AG04449 (cell line): ENCODE measurements at regions not wholly inside any gene's neighbourhood (a gene's known extent, or its start where the extent isn't known, plus 50 kb on each side); places are given as distances from the start of the nearest gene placed in this dataset.
"Not testable (repeated sequence)": the region's sequence is repeated elsewhere in the genome, so short reads cannot be mapped to it uniquely, and the experiment has no call there.

Experiments used
- CTCF ChIA-PET: fragments of 350-600 bp; formaldehyde crosslinking; extraction: SDS; loops from one replicate; lab custom pipeline; 2021; ENCODE audit warnings: antibody characterized with exemption; lab: Yijun Ruan, JAX
- POLR2A ChIA-PET: fragments of 400-600, 350-600 bp; formaldehyde crosslinking; extraction: SDS; loops from one replicate; lab custom pipeline; 2020; ENCODE audit warnings: antibody characterized with exemption, inconsistent platforms; lab: Yijun Ruan, JAX
- DNase-seq: peaks from one replicate; pipeline ENCODE4 v3.0.0-alpha.2; 2010; ENCODE audit warnings: low read depth, low spot score
- H3K4me3 ChIP-seq: 2 replicates; pipeline ENCODE4 v1.5.1; 2011; ENCODE audit warnings: low read depth, mild to moderate bottlenecking, control low read depth, low read length
- TF ChIP-seq, protein P1 (sequence below): IDR thresholded peaks from one replicate; pipeline ENCODE4 v1.5.1; 2011; ENCODE audit warnings: mild to moderate bottlenecking, moderate library complexity, low read length, control low read depth, inconsistent platforms; ENCODE audit not compliant: insufficient read depth; ENCODE audit errors: missing control alignments

GRCh38 chr12:87425942-87426554 lies 603.2 kb downstream of the C12orf50 start:
- TF ChIP-seq, protein P1, sequence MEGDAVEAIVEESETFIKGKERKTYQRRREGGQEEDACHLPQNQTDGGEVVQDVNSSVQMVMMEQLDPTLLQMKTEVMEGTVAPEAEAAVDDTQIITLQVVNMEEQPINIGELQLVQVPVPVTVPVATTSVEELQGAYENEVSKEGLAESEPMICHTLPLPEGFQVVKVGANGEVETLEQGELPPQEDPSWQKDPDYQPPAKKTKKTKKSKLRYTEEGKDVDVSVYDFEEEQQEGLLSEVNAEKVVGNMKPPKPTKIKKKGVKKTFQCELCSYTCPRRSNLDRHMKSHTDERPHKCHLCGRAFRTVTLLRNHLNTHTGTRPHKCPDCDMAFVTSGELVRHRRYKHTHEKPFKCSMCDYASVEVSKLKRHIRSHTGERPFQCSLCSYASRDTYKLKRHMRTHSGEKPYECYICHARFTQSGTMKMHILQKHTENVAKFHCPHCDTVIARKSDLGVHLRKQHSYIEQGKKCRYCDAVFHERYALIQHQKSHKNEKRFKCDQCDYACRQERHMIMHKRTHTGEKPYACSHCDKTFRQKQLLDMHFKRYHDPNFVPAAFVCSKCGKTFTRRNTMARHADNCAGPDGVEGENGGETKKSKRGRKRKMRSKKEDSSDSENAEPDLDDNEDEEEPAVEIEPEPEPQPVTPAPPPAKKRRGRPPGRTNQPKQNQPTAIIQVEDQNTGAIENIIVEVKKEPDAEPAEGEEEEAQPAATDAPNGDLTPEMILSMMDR: no peak
- no peak for DNase-seq
- ChIA-PET POLR2A (no interaction called here), CTCF (no interaction called here)
- H3K4me3 ChIP-seq: no peak overlapping the region

DNA sequence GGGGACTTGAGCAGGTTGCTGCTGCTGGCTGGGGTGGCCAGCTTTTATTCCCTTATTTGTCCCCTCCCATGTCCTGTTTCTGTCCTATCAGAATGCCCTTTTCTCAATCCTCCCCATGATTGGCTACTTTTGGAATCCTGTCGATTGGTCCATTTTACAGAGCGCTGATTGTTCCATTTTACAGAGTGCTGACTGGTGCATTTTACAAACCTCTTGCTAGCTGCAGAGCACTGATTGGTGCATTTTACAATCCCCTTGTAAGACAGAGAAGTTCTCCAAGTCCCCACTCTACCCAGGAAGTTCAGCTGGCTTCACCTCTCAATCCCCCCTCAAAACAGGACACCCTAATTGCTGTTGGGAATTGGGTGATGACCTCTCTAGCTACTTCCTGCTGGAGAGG lies 608.0 kb downstream of the C12orf50 start:
- CTCF ChIA-PET, POLR2A ChIA-PET, H3K4me3 ChIP-seq, DNase-seq: not testable (repeated sequence)

DNA sequence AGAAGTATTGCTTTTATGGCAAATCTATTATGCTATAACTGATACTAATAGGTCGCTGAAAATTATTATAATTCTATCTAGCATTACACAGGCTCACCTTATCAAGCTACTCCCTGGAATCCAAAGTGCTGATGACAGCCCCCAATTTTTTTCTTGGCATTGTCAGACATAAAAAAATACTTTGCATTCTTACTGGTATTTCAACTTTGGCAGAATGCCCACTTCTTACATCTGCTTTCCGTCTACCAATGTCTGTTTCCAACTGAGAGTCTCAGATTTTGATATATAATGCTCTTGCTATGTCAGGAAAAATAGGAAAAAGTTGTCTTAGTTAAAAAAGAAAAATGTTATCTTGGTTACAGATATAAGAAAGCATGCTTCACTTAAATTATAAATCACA lies 615.4 kb downstream of the C12orf50 start:
- DNase-seq: no peak
- CTCF ChIA-PET: interaction anchor here (1.5 kb wide), 1 partner anchor 433 kb away, joined by 3 read pairs; no protein-coding TSS in a partner anchor
- POLR2A ChIA-PET: no interaction called here
- TF ChIP-seq, protein P1: no peak
- H3K4me3 ChIP-seq: no peak overlapping the region

DNA sequence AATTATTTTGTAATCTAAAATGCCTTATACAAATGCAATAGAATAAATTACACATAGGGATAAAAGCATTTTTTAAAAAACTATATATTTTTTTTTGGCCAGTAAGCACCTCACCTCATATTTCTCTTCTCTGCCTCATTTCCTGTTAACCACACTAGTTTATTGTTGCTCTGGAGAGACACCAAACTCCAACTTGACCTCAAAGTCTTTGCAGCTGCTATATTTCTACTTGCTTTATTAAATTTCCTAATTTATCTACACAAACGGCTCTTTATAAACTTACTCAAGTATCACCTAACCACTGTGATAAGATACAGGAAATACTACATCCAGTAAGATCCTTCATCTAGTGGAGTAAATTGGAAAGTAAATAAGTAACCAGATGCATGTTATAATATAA lies 622.3 kb downstream of the C12orf50 start:
- no peak overlapping the region for H3K4me3 ChIP-seq
- no peak for DNase-seq
- TF ChIP-seq, protein P1: no peak
- ChIA-PET CTCF (no interaction called here), POLR2A (no interaction called here)

- POLR2A ChIA-PET: no interaction called here
- DNase-seq: no peak
Observed at GRCh38 chr12:87405918-87406317, 623.3 kb downstream of the C12orf50 start.

GRCh38 chr12:87394168-87394567 lies 635.0 kb downstream of the C12orf50 start:
- H3K4me3 ChIP-seq, POLR2A ChIA-PET, DNase-seq, CTCF ChIA-PET: not testable (repeated sequence)

More at GRCh38 chr12:87405918-87406317, 623.3 kb downstream of the C12orf50 start:
- TF ChIP-seq, protein P1: no peak
- no peak overlapping the region for H3K4me3 ChIP-seq
- CTCF ChIA-PET: no interaction called here

- CTCF ChIA-PET: no interaction called here
- POLR2A ChIA-PET: no interaction called here
- no peak overlapping the region for H3K4me3 ChIP-seq
- TF ChIP-seq, protein P1: no peak
- DNase-seq: no peak
Observed at GRCh38 chr12:87388376-87388775, 640.8 kb downstream of the C12orf50 start.
